HG03139 (cell line): ENCODE measurements at regions not wholly inside any gene's neighbourhood (a gene's known extent, or its start where the extent isn't known, plus 50 kb on each side); places are given as distances from the start of the nearest gene placed in this dataset.
"Not testable (repeated sequence)": the region's sequence is repeated elsewhere in the genome, so short reads cannot be mapped to it uniquely, and the experiment has no call there.

ENCODE experiments used
- ATAC-seq: cut with Tn5 transposase; IDR thresholded peaks from one replicate; pipeline ENCODE4 v1.9.1; 2021; ENCODE audit not compliant: unreplicated experiment

GRCh38 chr13:38159710-38160109 is 189.9 kb upstream of the UFM1 start:
- no peak for ATAC-seq

- ATAC-seq: no peak
Measured at GRCh38 chr13:38147050-38147449, 202.6 kb upstream of the UFM1 start.

GRCh38 chr13:38141792-38142191 is 207.9 kb upstream of the UFM1 start:
- no peak for ATAC-seq

GRCh38 chr13:38135592-38135991 is 214.1 kb upstream of the UFM1 start:
- no peak for ATAC-seq

- ATAC-seq: no peak
Measured at GRCh38 chr13:38121267-38121666, 228.4 kb upstream of the UFM1 start.

- no peak for ATAC-seq
Measured at GRCh38 chr13:38103851-38104250, 234.3 kb upstream of the TRPC4 start.

GRCh38 chr13:38099751-38100150 is 230.2 kb upstream of the TRPC4 start:
- ATAC-seq: no peak

GRCh38 chr13:38093425-38093824 is 223.9 kb upstream of the TRPC4 start:
- no peak for ATAC-seq

- no peak for ATAC-seq
Measured at GRCh38 chr13:38090913-38091312, 221.3 kb upstream of the TRPC4 start.

- no peak for ATAC-seq
Measured at GRCh38 chr13:38086721-38087120, 217.1 kb upstream of the TRPC4 start.

GRCh38 chr13:38086013-38086412 is 216.4 kb upstream of the TRPC4 start:
- no peak for ATAC-seq

GRCh38 chr13:38073931-38074330 is 204.4 kb upstream of the TRPC4 start:
- no peak for ATAC-seq

GRCh38 chr13:38072696-38073095 is 203.1 kb upstream of the TRPC4 start:
- no peak for ATAC-seq

GRCh38 chr13:38071340-38071739 is 201.8 kb upstream of the TRPC4 start:
- ATAC-seq: not testable (repeated sequence)

GRCh38 chr13:38053896-38054295 is 184.3 kb upstream of the TRPC4 start:
- no peak for ATAC-seq

- no peak for ATAC-seq
Measured at GRCh38 chr13:38046049-38046376, 176.4 kb upstream of the TRPC4 start.

GRCh38 chr13:38045278-38046048 is 175.9 kb upstream of the TRPC4 start:
- ATAC-seq: no peak

- ATAC-seq: no peak
Measured at GRCh38 chr13:38044067-38044466, 174.5 kb upstream of the TRPC4 start.

- ATAC-seq: no peak
Measured at GRCh38 chr13:38042771-38043170, 173.2 kb upstream of the TRPC4 start.

GRCh38 chr13:38024431-38024830 is 154.9 kb upstream of the TRPC4 start:
- no peak for ATAC-seq

- no peak for ATAC-seq
Measured at GRCh38 chr13:38017320-38017719, 147.7 kb upstream of the TRPC4 start.

GRCh38 chr13:38013676-38014075 is 144.1 kb upstream of the TRPC4 start:
- ATAC-seq: no peak

GRCh38 chr13:38012096-38012495 is 142.5 kb upstream of the TRPC4 start:
- no peak for ATAC-seq
